ENCODE measurements at regions not wholly inside any gene's neighbourhood (a gene's known extent, or its start where the extent isn't known, plus 50 kb on each side); places are given as distances from the start of the nearest gene placed in this dataset.

DNA sequence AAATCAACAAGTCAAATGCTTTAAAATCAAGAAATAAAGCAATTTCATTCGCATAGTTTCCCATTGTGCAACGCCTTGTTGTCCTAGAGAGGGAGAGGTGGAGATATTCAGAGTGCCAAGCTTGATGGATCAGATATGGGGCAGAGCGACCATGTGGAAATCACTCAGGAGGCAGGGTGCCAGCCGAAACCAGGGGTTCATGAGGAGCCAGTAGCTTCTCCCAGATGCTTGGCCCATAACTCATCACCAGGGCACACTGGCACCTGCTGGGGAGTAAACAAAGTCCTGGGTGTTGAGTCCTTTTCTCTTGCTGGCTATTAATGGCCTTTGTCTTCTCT, 53.0 kb upstream of the ASAP2 start (continued):
- no peak for TF ChIP-seq HDAC2 (IDR thresholded peaks at IDR 0.05; ENCODE audit: borderline replicate concordance in 1 of 2, low read depth in 2 of 2, low read length in 2 of 2)
- no peak for TF ChIP-seq POLR2AphosphoS5 (IDR thresholded peaks at IDR 0.05; ENCODE audit: low read depth, low read length)
- no peak for TF ChIP-seq MAFK (IDR thresholded peaks at IDR 0.05; ENCODE audit: low read depth, low read length)

All from H1 (cell line).